Mesothelial cell of epicardium (in vitro differentiated cells): ENCODE measurements at regions not wholly inside any gene's neighbourhood (a gene's known extent, or its start where the extent isn't known, plus 50 kb on each side); places are given as distances from the start of the nearest gene placed in this dataset.

ENCODE experiments used
- DNase-seq, 2 experiments: peaks; one replicate each; pipeline ENCODE4 v3.0.0; 2021; ENCODE audit warnings: low spot score in 2 of 2; ENCODE audit not compliant: unreplicated experiment in 2 of 2
- H3K27ac Mint-ChIP-seq: 2 replicates; pipeline ENCODE4 v1.8.0; 2021; ENCODE audit warnings: mixed read lengths
- H3K27me3 Mint-ChIP-seq: 2 replicates; pipeline ENCODE4 v1.8.0; 2021; ENCODE audit warnings: low read depth, mixed read lengths
- H3K36me3 Mint-ChIP-seq: 2 replicates; pipeline ENCODE4 v1.8.0; 2021; ENCODE audit warnings: mixed read lengths
- H3K4me1 Mint-ChIP-seq: 2 replicates; pipeline ENCODE4 v1.8.0; 2021; ENCODE audit warnings: mixed read lengths
- H3K4me3 Mint-ChIP-seq: 2 replicates; pipeline ENCODE4 v1.8.0; 2021; ENCODE audit warnings: mild to moderate bottlenecking, moderate library complexity, mixed read lengths
- H3K9me3 Mint-ChIP-seq: 2 replicates; pipeline ENCODE4 v1.8.0; 2021; ENCODE audit warnings: mixed read lengths
- TF ChIP-seq, protein P1 (sequence below): fragments of 200-600 bp; sonication (generic); IDR thresholded peaks from one replicate; pipeline ENCODE4 v1.5.0; 2021; ENCODE audit warnings: antibody characterized with exemption; ENCODE audit not compliant: unreplicated experiment

DNA sequence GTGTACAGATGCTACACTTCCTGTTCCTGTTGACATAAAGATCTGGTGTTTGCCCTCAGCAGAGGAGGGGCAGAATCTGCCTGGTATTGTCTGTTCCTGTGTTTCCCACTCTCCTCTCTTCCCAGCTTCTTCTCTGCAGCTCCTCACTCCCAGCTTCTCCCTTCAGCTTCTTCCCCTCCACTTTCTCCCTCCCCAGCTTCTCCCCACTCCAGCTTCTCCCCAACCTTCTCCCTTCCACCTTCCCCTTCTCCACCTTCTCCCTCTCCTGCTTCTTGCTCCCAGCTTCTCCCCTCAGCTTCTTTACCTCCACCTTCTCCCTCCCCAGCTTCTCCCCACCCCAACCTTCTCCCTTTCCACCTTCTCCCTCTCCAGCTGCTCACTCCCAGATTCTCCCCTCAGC, 148.9 kb upstream of the IRX2 start:
- Mint-ChIP-seq H3K27me3 (peaks cover 1% of the 10 kb centered on the region), H3K9me3 (no peaks in the 10 kb centered on the region), H3K4me1 (peaks cover 2% of the 10 kb centered on the region), H3K27ac (no peak overlapping the region), H3K36me3 (no peaks in the 10 kb centered on the region), H3K4me3 (no peak overlapping the region)
- peak in 1 of 2 experiments; percentile 6 for DNase-seq
- TF ChIP-seq, protein P1, sequence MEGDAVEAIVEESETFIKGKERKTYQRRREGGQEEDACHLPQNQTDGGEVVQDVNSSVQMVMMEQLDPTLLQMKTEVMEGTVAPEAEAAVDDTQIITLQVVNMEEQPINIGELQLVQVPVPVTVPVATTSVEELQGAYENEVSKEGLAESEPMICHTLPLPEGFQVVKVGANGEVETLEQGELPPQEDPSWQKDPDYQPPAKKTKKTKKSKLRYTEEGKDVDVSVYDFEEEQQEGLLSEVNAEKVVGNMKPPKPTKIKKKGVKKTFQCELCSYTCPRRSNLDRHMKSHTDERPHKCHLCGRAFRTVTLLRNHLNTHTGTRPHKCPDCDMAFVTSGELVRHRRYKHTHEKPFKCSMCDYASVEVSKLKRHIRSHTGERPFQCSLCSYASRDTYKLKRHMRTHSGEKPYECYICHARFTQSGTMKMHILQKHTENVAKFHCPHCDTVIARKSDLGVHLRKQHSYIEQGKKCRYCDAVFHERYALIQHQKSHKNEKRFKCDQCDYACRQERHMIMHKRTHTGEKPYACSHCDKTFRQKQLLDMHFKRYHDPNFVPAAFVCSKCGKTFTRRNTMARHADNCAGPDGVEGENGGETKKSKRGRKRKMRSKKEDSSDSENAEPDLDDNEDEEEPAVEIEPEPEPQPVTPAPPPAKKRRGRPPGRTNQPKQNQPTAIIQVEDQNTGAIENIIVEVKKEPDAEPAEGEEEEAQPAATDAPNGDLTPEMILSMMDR: no peak

DNA sequence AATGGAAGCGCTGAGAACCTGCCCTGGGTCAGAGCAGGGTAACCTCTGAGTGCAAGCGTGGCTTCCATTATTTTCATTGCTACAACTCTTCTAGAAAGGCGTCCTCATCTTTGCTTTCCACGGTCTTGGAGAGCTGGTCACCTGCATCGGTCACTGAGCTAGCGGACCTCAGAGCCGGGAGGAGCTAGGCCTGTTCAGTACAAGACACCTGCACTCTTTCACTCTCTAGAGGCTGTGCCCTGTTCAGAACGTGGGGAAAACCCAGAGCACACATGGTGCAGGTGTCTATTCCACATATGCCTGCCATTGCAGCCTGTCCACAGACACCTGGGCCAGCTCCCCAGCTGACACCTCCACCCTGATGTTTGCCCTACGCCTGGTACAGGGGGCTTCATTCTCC, 147.8 kb upstream of the IRX2 start:
- no peak overlapping the region for H3K4me3 Mint-ChIP-seq
- peak in 1 of 2 experiments; percentile 25 for DNase-seq
- TF ChIP-seq, protein P1: no peak
- no peak overlapping the region for H3K27ac Mint-ChIP-seq
- H3K27me3 Mint-ChIP-seq: peaks cover 4% of the 10 kb centered on the region
- peaks cover 10% of the 10 kb centered on the region for H3K4me1 Mint-ChIP-seq
- no peaks in the 10 kb centered on the region for H3K36me3 Mint-ChIP-seq
- no peaks in the 10 kb centered on the region for H3K9me3 Mint-ChIP-seq

DNA sequence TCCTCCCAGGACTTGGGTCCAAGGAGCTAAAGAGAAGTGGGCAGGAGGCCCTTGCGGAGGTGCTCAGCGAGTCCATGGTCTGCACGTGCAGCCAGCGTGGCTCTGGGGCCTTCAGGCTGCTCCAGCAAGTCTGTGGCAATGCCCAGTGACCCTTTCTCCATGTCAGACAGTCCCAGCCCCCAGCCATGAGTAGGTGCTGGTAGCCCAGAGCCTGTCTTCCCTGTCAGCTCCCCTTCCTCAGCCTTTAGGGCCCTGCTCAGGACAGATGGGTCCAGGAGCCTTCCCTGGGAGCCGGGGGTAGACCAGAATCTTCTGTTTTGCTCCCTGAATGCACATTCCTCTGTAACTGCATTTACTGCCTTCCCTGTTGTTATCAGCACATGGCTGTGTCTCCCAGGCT, 147.2 kb upstream of the IRX2 start:
- Mint-ChIP-seq H3K36me3 (no peaks in the 10 kb centered on the region), H3K27ac (no peak overlapping the region), H3K27me3 (peaks cover 4% of the 10 kb centered on the region), H3K4me3 (no peak overlapping the region), H3K9me3 (no peaks in the 10 kb centered on the region), H3K4me1 (peaks cover 17% of the 10 kb centered on the region)
- TF ChIP-seq, protein P1: no peak
- DNase-seq: peak in 1 of 2 experiments; percentile 30

- DNase-seq: peak in 1 of 2 experiments; percentile 25
- Mint-ChIP-seq H3K9me3 (no peaks in the 10 kb centered on the region), H3K36me3 (no peaks in the 10 kb centered on the region)
Measured at GRCh38 chr5:2897276-2897961, 145.9 kb upstream of the IRX2 start.

DNA sequence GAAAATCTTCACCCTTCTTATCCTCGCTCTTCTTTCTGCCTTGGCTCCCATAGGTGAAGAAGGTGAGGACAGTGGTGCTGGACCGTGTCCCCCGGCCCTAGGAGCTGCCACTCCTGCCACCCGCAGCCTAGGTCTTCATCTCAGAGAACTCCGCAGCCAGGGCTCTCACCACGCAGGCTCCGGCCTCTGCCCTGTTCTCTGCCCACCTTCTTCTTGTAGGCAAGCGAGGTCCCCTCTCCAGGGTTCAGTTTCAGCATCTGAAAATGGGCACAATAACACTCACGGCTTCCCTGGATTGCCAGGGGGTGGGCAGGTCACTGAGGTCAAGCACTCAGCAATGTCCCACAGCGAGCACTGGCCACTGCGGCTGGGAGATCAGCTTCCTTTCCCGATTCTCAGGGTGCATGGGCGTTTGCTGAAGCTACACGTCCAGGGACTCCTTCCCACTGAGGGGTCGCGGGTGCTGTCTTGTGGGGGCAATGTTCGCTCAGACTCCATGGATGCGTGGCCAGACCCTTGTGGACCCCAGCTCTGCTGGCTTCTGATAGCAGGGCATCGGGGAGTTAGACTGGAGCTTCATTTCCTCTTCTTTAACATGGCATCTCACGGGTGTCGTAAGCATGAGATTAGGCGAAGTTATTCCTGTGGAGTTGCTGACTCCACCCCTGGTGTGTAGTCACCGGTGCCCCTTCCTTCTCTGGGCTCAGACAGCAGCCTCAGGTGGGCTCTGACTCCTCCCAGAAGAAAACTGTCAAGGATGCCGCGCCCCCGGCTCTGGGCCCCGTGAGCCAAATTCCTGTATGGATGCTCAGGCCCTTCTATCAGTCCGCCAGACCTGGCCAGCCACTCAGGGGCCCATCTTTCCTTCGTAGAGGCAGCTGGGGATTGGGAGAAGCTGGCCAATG, 145.1 kb upstream of the IRX2 start:
- TF ChIP-seq, protein P1: no peak
- Mint-ChIP-seq H3K4me3 (no peak overlapping the region), H3K4me1 (peaks cover 20% of the 10 kb centered on the region), H3K36me3 (no peaks in the 10 kb centered on the region), H3K9me3 (no peaks in the 10 kb centered on the region), H3K27me3 (peaks cover 2% of the 10 kb centered on the region), H3K27ac (no peak overlapping the region)
- peak in 1 of 2 experiments; percentile 36 for DNase-seq

More at GRCh38 chr5:2897276-2897961, 145.9 kb upstream of the IRX2 start:
- Mint-ChIP-seq H3K4me3 (no peak overlapping the region), H3K27ac (no peak overlapping the region), H3K27me3 (peaks cover 4% of the 10 kb centered on the region), H3K4me1 (peaks cover 20% of the 10 kb centered on the region)
- TF ChIP-seq, protein P1: no peak
